CD14-positive monocyte (primary cell): ENCODE measurements at regions not wholly inside any gene's neighbourhood (a gene's known extent, or its start where the extent isn't known, plus 50 kb on each side); places are given as distances from the start of the nearest gene placed in this dataset.

Experiments
- DNase-seq, 3 donors: peaks; one replicate each; pipeline ENCODE4 v3.0.0-alpha.2; 2011 to 2022
- H2AFZ ChIP-seq: 2 replicates; pipeline ENCODE4 v1.6.0; 2012; ENCODE audit warnings: mild to moderate bottlenecking, low read depth, low read length, inconsistent platforms; ENCODE audit not compliant: insufficient read depth, poor library complexity, severe bottlenecking
- H3K27ac ChIP-seq, 2 donors: 1 replicate in 1 of 2; 2 replicates in 1 of 2; pipeline ENCODE4 v1.5.1; 2012 to 2013; ENCODE audit warnings: low read length in 2 of 2, control low read depth in 1 of 2, inconsistent platforms in 1 of 2, low read depth in 1 of 2, mild to moderate bottlenecking in 1 of 2
- H3K27me3 ChIP-seq, 2 donors: one replicate each; pipeline versions ENCODE4 v1.6.0 to v1.6.1; 2011 to 2013; ENCODE audit warnings: low read length in 2 of 2; ENCODE audit not compliant: control insufficient read depth in 2 of 2, insufficient read depth in 2 of 2
- H3K36me3 ChIP-seq, 2 donors: replicated peaks in 1 of 2; 1 replicate in 1 of 2; 2 replicates in 1 of 2; pipeline versions ENCODE4 v1.5.1 to v1.6.1; 2012 to 2013; ENCODE audit warnings: low read length in 2 of 2, control low read depth in 1 of 2, inconsistent platforms in 1 of 2, mild to moderate bottlenecking in 1 of 2; ENCODE audit not compliant: insufficient read depth in 2 of 2, control insufficient read depth in 1 of 2
- H3K4me1 ChIP-seq, 2 donors: 1 replicate in 1 of 2; 2 replicates in 1 of 2; pipeline versions ENCODE4 v1.5.1 to v1.6.1; 2012 to 2013; ENCODE audit warnings: low read length in 2 of 2, control low read depth in 1 of 2, inconsistent platforms in 1 of 2, mild to moderate bottlenecking in 1 of 2, moderate library complexity in 1 of 2; ENCODE audit not compliant: insufficient read depth in 2 of 2, control insufficient read depth in 1 of 2
- H3K4me2 ChIP-seq: replicated peaks from 2 replicates; pipeline ENCODE3; 2012; ENCODE audit warnings: low read length, moderate library complexity, mild to moderate bottlenecking; ENCODE audit not compliant: poor library complexity, severe bottlenecking; ENCODE audit errors: extremely low read depth
- H3K4me3 ChIP-seq, 3 experiments: fragments of 200-600 bp in 1 of 3; sonication (generic) in 1 of 3; replicated peaks in 1 of 3; 1 replicate in 2 of 3; 2 replicates in 1 of 3; pipeline ENCODE4 v1.5.1; 2011 to 2013; ENCODE audit warnings: low read length in 3 of 3, mild to moderate bottlenecking in 3 of 3, control low read depth in 2 of 3, low read depth in 2 of 3, inconsistent platforms in 1 of 3, moderate library complexity in 1 of 3
- H3K79me2 ChIP-seq: 2 replicates; pipeline ENCODE4 v1.6.0; 2012; ENCODE audit warnings: mild to moderate bottlenecking, control low read depth, inconsistent platforms, low read length, moderate library complexity; ENCODE audit not compliant: insufficient read depth
- H3K9ac ChIP-seq: 2 replicates; pipeline ENCODE4 v1.6.0; 2017; ENCODE audit warnings: low read length, mild to moderate bottlenecking; ENCODE audit not compliant: insufficient read depth, poor library complexity, severe bottlenecking
- H3K9me3 ChIP-seq, 2 donors: replicated peaks in 1 of 2; 1 replicate in 1 of 2; 2 replicates in 1 of 2; pipeline versions ENCODE4 v1.5.1 to v1.6.1; 2012 to 2013; ENCODE audit warnings: low read length in 2 of 2, control low read depth in 1 of 2; ENCODE audit not compliant: control insufficient read depth in 1 of 2, insufficient read depth in 1 of 2
- H4K20me1 ChIP-seq: 2 replicates; pipeline ENCODE4 v1.6.0; 2012; ENCODE audit warnings: mild to moderate bottlenecking, low read length, control low read depth, moderate library complexity; ENCODE audit not compliant: insufficient read depth
- H3K27ac Mint-ChIP-seq, 7 donors: one replicate each; pipeline ENCODE4 v1.8.0; 2020; ENCODE audit warnings: mild to moderate bottlenecking in 7 of 7, mixed read lengths in 7 of 7, moderate library complexity in 6 of 7, inconsistent platforms in 2 of 7
- H3K27me3 Mint-ChIP-seq, 3 donors: one replicate each; pipeline ENCODE4 v1.8.0; 2021 to 2022; ENCODE audit warnings: low read depth in 3 of 3, mild to moderate bottlenecking in 3 of 3, mixed read lengths in 3 of 3, moderate library complexity in 3 of 3, inconsistent platforms in 1 of 3
- H3K36me3 Mint-ChIP-seq, 2 donors: one replicate each; pipeline ENCODE4 v1.8.0; 2020; ENCODE audit warnings: mixed read lengths in 2 of 2, inconsistent platforms in 1 of 2, mild to moderate bottlenecking in 1 of 2
- H3K4me1 Mint-ChIP-seq: one replicate; pipeline ENCODE4 v1.8.0; 2020; ENCODE audit warnings: mild to moderate bottlenecking, mixed read lengths
- H3K4me3 Mint-ChIP-seq, 2 donors: one replicate each; pipeline ENCODE4 v1.8.0; 2020; ENCODE audit warnings: mild to moderate bottlenecking in 2 of 2, mixed read lengths in 2 of 2, moderate library complexity in 1 of 2
- H3K9me3 Mint-ChIP-seq, 7 donors: one replicate each; pipeline ENCODE4 v1.8.0; 2020 to 2022; ENCODE audit warnings: mixed read lengths in 7 of 7, mild to moderate bottlenecking in 6 of 7, moderate library complexity in 6 of 7, inconsistent platforms in 2 of 7
- CTCF ChIP-seq: fragments of 200-600 bp; IDR thresholded peaks from one replicate; pipeline ENCODE4 v1.8.0; 2022; ENCODE audit warnings: antibody characterized with exemption, mild to moderate bottlenecking
- WGBS: methylation state at CpG from one replicate; pipeline ENCODE4 v1.1.5; 2013; ENCODE audit warnings: missing lambda C conversion rate; ENCODE audit not compliant: insufficient coverage; 5-methylcytosine and 5-hydroxymethylcytosine counted together
- intact Hi-C, 2 donors: fragments of 100-400 bp; cut with micrococcal nuclease; formaldehyde crosslinking; loops; one replicate each; pipeline versions ENCODE4 v1.15.0 to v1.15.1; 2023

GRCh38 chr21:43287111-43287760 is 118.4 kb downstream of the CRYAA start:
- peak overlapping the region in 1 of 7 donors; percentile 16 for H3K27ac Mint-ChIP-seq

GRCh38 chr21:43286196-43286595 is 117.4 kb downstream of the CRYAA start:
- H3K36me3 Mint-ChIP-seq: no peaks in the 10 kb centered on the region
- no peak overlapping the region for H3K4me3 Mint-ChIP-seq
- peaks cover 0 to 7% (median 6%) of the 10 kb centered on the region in 3 donors for H3K27me3 Mint-ChIP-seq

More at GRCh38 chr21:43287111-43287760, 118.4 kb downstream of the CRYAA start:
- H2AFZ ChIP-seq: no peak overlapping the region
- no peak overlapping the region for H3K4me3 ChIP-seq
- no peak for DNase-seq
- peaks cover 0 to 6% (median 2%) of the 10 kb centered on the region in 3 donors for H3K27me3 Mint-ChIP-seq
- no peak overlapping the region for H3K27ac ChIP-seq
- WGBS: 92% methylated on average over 9 of the region's 19 CpGs
- H3K9me3 ChIP-seq: peaks cover 0 to 5% of the 10 kb centered on the region in 2 donors
- H4K20me1 ChIP-seq: no peaks in the 10 kb centered on the region
- no peaks in the 10 kb centered on the region for H3K36me3 ChIP-seq
- H3K79me2 ChIP-seq: no peaks in the 10 kb centered on the region
- intact Hi-C loops: no loop called here
- H3K4me3 Mint-ChIP-seq: no peak overlapping the region
- H3K4me1 Mint-ChIP-seq: no peaks in the 10 kb centered on the region
- H3K4me2 ChIP-seq: no peak overlapping the region
- no peak for TF ChIP-seq CTCF
- no peak overlapping the region for H3K9ac ChIP-seq
- H3K4me1 ChIP-seq: no peaks in the 10 kb centered on the region
- H3K27me3 ChIP-seq: no peaks in the 10 kb centered on the region
- peaks cover 5 to 18% (median 8%) of the 10 kb centered on the region in 7 donors for H3K9me3 Mint-ChIP-seq
- no peaks in the 10 kb centered on the region for H3K36me3 Mint-ChIP-seq

More at GRCh38 chr21:43286196-43286595, 117.4 kb downstream of the CRYAA start:
- Histone ChIP-seq H3K36me3 (no peaks in the 10 kb centered on the region), H3K4me1 (no peaks in the 10 kb centered on the region), H3K4me3 (no peak overlapping the region), H3K79me2 (no peaks in the 10 kb centered on the region), H3K9ac (no peak overlapping the region), H4K20me1 (no peaks in the 10 kb centered on the region), H3K27me3 (no peaks in the 10 kb centered on the region), H3K9me3 (peaks cover 0 to 5% of the 10 kb centered on the region in 2 donors), H3K27ac (no peak overlapping the region), H3K4me2 (no peak overlapping the region), H2AFZ (no peak overlapping the region)
- Mint-ChIP-seq H3K9me3 (peaks cover 5 to 18% (median 8%) of the 10 kb centered on the region in 7 donors), H3K27ac (no peak overlapping the region), H3K4me1 (no peaks in the 10 kb centered on the region)
- TF ChIP-seq CTCF: no peak
- intact Hi-C loops: no loop called here
- no peak for DNase-seq
- WGBS: 92% methylated on average over 2 of the region's 5 CpGs
